Type B pancreatic cell (in vitro differentiated cells): ENCODE measurements at regions not wholly inside any gene's neighbourhood (a gene's known extent, or its start where the extent isn't known, plus 50 kb on each side); places are given as distances from the start of the nearest gene placed in this dataset.

Experiments used
- DNase-seq: peaks from one replicate; pipeline ENCODE4 v3.0.0; 2021; ENCODE audit warnings: mixed read lengths; ENCODE audit not compliant: unreplicated experiment; ENCODE audit errors: extremely low spot score
- H3K27ac Mint-ChIP-seq: 2 replicates; pipeline ENCODE4 v1.8.0; 2021; ENCODE audit warnings: mild to moderate bottlenecking, mixed read lengths
- H3K27me3 Mint-ChIP-seq: 2 replicates; pipeline ENCODE4 v1.8.0; 2021; ENCODE audit warnings: mixed read lengths
- H3K36me3 Mint-ChIP-seq: 2 replicates; pipeline ENCODE4 v1.8.0; 2021; ENCODE audit warnings: mixed read lengths
- H3K4me1 Mint-ChIP-seq: one replicate; pipeline ENCODE4 v1.8.0; 2021; ENCODE audit warnings: mixed read lengths; ENCODE audit not compliant: unreplicated experiment
- H3K4me3 Mint-ChIP-seq: 2 replicates; pipeline ENCODE4 v1.8.0; 2021; ENCODE audit warnings: mild to moderate bottlenecking, mixed read lengths
- H3K9me3 Mint-ChIP-seq: 2 replicates; pipeline ENCODE4 v1.8.0; 2021; ENCODE audit warnings: mixed read lengths
- CTCF ChIP-seq: fragments of 200-600 bp; sonication (generic); conservative IDR thresholded peaks from 2 replicates; pipeline ENCODE4 v1.5.0; 2021; ENCODE audit warnings: antibody characterized with exemption, mild to moderate bottlenecking

- no peaks in the 10 kb centered on the region for H3K27me3 Mint-ChIP-seq
- no peaks in the 10 kb centered on the region for H3K4me1 Mint-ChIP-seq
- DNase-seq = no peak
- peaks cover 3% of the 10 kb centered on the region for H3K9me3 Mint-ChIP-seq
- H3K36me3 Mint-ChIP-seq = no peaks in the 10 kb centered on the region
- no peak overlapping the region for H3K4me3 Mint-ChIP-seq
- TF ChIP-seq CTCF = no peak
- no peak overlapping the region for H3K27ac Mint-ChIP-seq
Observed at GRCh38 chr14:48792376-48793024, 793.7 kb downstream of the RPS29 start.

GRCh38 chr14:48788771-48789170 is 797.4 kb downstream of the RPS29 start:
- DNase-seq = no peak
- Mint-ChIP-seq H3K4me3 (no peak overlapping the region), H3K27ac (no peak overlapping the region), H3K4me1 (no peaks in the 10 kb centered on the region), H3K27me3 (no peaks in the 10 kb centered on the region), H3K9me3 (peaks cover 3% of the 10 kb centered on the region), H3K36me3 (no peaks in the 10 kb centered on the region)
- TF ChIP-seq CTCF = no peak

- no peaks in the 10 kb centered on the region for H3K9me3 Mint-ChIP-seq
- H3K27me3 Mint-ChIP-seq = no peaks in the 10 kb centered on the region
- no peaks in the 10 kb centered on the region for H3K4me1 Mint-ChIP-seq
- TF ChIP-seq CTCF = no peak
- no peak overlapping the region for H3K4me3 Mint-ChIP-seq
- no peaks in the 10 kb centered on the region for H3K36me3 Mint-ChIP-seq
- DNase-seq = no peak
- H3K27ac Mint-ChIP-seq = no peak overlapping the region
Observed at GRCh38 chr14:48786498-48786897, 799.7 kb downstream of the RPS29 start.

GRCh38 chr14:48771717-48772116 is 814.5 kb downstream of the RPS29 start:
- H3K4me3 Mint-ChIP-seq = no peak overlapping the region
- H3K36me3 Mint-ChIP-seq = no peaks in the 10 kb centered on the region
- H3K4me1 Mint-ChIP-seq = no peaks in the 10 kb centered on the region
- no peak for TF ChIP-seq CTCF
- H3K9me3 Mint-ChIP-seq = no peaks in the 10 kb centered on the region
- no peak for DNase-seq
- no peak overlapping the region for H3K27ac Mint-ChIP-seq
- no peaks in the 10 kb centered on the region for H3K27me3 Mint-ChIP-seq

- H3K4me3 Mint-ChIP-seq = no peak overlapping the region
- no peaks in the 10 kb centered on the region for H3K9me3 Mint-ChIP-seq
- H3K4me1 Mint-ChIP-seq = peaks cover 4% of the 10 kb centered on the region
- H3K36me3 Mint-ChIP-seq = no peaks in the 10 kb centered on the region
- H3K27ac Mint-ChIP-seq = no peak overlapping the region
- H3K27me3 Mint-ChIP-seq = no peaks in the 10 kb centered on the region
- DNase-seq = no peak
- TF ChIP-seq CTCF = no peak
Observed at GRCh38 chr14:48751293-48751692, 834.9 kb downstream of the RPS29 start.
